ENCODE measurements at regions not wholly inside any gene's neighbourhood (a gene's known extent, or its start where the extent isn't known, plus 50 kb on each side); places are given as distances from the start of the nearest gene placed in this dataset.

DNA sequence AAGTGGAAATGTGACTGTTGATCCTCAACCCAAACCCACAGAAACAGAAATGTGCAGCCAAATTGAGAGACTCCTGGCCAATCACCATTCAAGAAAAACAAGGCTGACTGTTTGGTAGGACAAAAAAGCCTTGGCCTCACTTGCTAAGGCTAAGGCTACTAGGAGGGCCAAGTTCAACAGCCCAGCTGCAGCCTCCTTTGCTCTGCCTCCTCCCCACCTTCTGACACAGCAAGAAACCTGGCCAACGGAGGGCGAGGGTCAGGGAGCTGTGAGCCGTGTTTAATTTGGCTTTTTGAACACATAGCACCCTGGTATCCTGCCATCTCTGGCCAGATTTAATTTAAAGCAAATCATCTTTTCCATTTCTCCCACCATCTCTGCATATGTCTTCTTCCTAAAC, 165.8 kb upstream of the RAB4A start:
- TF ChIP-seq, protein P1, sequence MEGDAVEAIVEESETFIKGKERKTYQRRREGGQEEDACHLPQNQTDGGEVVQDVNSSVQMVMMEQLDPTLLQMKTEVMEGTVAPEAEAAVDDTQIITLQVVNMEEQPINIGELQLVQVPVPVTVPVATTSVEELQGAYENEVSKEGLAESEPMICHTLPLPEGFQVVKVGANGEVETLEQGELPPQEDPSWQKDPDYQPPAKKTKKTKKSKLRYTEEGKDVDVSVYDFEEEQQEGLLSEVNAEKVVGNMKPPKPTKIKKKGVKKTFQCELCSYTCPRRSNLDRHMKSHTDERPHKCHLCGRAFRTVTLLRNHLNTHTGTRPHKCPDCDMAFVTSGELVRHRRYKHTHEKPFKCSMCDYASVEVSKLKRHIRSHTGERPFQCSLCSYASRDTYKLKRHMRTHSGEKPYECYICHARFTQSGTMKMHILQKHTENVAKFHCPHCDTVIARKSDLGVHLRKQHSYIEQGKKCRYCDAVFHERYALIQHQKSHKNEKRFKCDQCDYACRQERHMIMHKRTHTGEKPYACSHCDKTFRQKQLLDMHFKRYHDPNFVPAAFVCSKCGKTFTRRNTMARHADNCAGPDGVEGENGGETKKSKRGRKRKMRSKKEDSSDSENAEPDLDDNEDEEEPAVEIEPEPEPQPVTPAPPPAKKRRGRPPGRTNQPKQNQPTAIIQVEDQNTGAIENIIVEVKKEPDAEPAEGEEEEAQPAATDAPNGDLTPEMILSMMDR (IDR thresholded peaks at IDR 0.05) = no peak
- TF ChIP-seq POLR2A (IDR thresholded peaks at IDR 0.05) = no peak
